ENCODE measurements at regions not wholly inside any gene's neighbourhood (a gene's known extent, or its start where the extent isn't known, plus 50 kb on each side); places are given as distances from the start of the nearest gene placed in this dataset.

GRCh38 chr21:35191128-35191527 is 142.0 kb upstream of the RUNX1 start:
- no peak for TF ChIP-seq GATA2 (IDR thresholded peaks at IDR 0.05; ENCODE audit: low read depth, low read length)
- TF ChIP-seq GATA3 (IDR thresholded peaks at IDR 0.05; ENCODE audit: low read depth, low read length) = no peak

Data from SH-SY5Y (cell line).